MM.1S (cell line): ENCODE measurements at regions not wholly inside any gene's neighbourhood (a gene's known extent, or its start where the extent isn't known, plus 50 kb on each side); places are given as distances from the start of the nearest gene placed in this dataset.

Experiments used
- EZH2 ChIP-seq: fragments of 300-600 bp; sonication (generic); optimal IDR thresholded peaks from 2 replicates; pipeline ENCODE3; 2017; ENCODE audit warnings: low read depth, mild to moderate bottlenecking, antibody characterized with exemption, low read length, mixed read lengths
- EZH2phosphoT487 ChIP-seq: fragments of 300-600 bp; sonication (generic); IDR thresholded peaks from 2 replicates; pipeline ENCODE4 v1.6.1; 2018; ENCODE audit warnings: antibody characterized with exemption, low read length
- TF ChIP-seq, protein P1 (sequence below): fragments of 300-600 bp; sonication (generic); IDR thresholded peaks from 2 replicates; pipeline ENCODE4 v1.5.1; 2016; ENCODE audit warnings: antibody characterized with exemption, low read length, mixed read lengths

GRCh38 chr2:191476901-191477300 is 201.0 kb upstream of the NABP1 start:
- TF ChIP-seq, protein P1, sequence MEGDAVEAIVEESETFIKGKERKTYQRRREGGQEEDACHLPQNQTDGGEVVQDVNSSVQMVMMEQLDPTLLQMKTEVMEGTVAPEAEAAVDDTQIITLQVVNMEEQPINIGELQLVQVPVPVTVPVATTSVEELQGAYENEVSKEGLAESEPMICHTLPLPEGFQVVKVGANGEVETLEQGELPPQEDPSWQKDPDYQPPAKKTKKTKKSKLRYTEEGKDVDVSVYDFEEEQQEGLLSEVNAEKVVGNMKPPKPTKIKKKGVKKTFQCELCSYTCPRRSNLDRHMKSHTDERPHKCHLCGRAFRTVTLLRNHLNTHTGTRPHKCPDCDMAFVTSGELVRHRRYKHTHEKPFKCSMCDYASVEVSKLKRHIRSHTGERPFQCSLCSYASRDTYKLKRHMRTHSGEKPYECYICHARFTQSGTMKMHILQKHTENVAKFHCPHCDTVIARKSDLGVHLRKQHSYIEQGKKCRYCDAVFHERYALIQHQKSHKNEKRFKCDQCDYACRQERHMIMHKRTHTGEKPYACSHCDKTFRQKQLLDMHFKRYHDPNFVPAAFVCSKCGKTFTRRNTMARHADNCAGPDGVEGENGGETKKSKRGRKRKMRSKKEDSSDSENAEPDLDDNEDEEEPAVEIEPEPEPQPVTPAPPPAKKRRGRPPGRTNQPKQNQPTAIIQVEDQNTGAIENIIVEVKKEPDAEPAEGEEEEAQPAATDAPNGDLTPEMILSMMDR = no peak
- no peak for TF ChIP-seq EZH2phosphoT487
- no peak for TF ChIP-seq EZH2
